HG03469 (cell line): ENCODE measurements at regions not wholly inside any gene's neighbourhood (a gene's known extent, or its start where the extent isn't known, plus 50 kb on each side); places are given as distances from the start of the nearest gene placed in this dataset.
"Not testable (repeated sequence)": the region's sequence is repeated elsewhere in the genome, so short reads cannot be mapped to it uniquely, and the experiment has no call there.

Source experiments
- ATAC-seq: cut with Tn5 transposase; IDR thresholded peaks from one replicate; pipeline ENCODE4 v1.9.1; 2021; ENCODE audit warnings: mild to moderate bottlenecking, moderate library complexity, moderate number of reproducible peaks; ENCODE audit not compliant: unreplicated experiment

DNA sequence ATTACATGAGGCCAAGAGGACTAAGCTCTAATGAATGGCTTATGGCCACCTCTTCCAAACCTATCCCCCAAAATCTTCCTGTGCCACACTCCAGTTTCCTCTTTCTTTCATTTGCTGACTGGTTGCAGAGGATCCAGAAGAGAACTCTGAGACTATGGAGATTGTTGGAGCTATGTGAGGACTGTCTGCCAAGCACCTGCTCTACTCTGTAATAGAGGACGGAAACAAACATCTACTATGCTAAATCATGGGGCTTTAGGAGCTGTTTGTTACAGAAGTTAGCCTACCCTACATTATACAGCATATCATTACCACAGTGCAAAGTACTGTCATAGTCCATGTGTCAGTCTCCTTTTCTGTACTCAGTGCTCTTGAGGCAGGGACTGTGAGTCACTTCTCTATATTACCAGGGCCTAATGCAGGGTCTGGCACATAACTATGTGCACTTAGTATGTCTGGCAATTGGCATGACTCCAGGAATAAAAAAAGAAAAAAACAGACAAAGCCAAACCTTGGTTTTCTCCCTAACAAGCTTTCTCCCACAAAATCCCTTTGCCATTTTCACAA lies 95.1 kb downstream of the RPAP3 start:
- no peak for ATAC-seq

DNA sequence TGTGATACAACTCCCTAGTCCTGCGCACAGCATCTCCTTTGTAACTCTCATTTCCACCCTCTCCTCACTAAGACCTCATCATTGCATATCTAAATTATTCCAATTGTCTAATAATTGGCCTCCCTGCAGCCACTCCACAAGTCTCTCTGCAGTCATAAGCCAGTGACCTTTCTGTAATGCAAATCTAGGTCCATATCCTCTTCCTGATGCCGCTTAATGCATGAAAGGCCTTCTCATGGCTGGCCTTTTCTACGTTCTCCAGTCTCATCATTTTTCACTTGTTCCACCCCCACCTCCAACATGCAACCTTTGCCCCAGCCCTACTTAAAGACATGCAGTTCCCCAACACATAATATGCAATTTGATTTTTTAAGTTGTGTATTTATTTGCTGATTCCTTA lies 96.0 kb downstream of the RPAP3 start:
- no peak for ATAC-seq

DNA sequence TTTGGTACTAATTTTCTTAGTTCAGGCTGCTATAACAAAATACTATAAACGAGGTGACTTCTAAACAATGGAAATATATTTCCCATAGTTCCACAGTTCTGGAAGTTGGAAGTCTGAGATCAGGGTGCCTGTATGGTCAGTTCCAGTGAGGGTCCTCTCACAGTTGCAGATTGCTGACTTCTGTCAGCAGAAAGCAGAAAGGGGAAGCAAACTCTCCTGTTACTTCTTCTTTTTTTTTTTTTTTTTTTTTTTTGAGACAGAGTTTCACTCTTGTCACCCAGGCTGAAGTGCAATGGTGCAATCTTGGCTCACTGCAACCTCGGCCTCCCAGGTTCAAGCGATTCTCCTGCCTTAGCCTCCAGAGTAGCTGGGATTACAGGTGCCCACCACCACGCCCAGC lies 97.2 kb downstream of the RPAP3 start:
- not testable (repeated sequence) for ATAC-seq

DNA sequence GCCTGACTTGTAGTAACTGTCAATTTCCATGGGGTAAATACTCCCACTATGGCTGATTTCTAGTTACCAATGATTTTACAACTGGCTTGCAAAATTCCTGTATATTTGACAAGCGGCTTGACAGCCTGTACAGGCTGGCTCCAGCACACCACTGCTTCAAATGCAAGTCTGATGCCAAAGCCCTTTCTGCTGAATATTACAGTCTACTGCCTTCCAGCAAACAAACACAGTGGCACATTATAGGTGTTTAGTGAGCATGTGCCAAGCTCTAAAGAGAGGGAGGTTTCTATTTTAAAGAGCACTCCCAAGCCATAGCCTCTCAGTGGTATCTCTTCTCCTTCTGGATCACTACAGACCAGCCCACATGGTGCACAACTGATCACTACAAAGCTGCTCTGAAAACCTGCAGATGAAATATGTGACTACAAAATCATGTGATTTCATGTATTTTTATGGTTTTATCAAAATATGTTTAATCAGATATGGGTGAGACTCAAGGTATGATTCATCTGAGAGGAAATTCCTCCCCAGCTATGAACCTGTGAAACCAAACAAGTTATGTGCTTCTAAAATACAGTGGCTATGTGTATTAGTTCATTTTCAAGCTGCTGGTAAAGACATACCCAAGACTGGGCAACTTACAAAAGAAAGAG lies 101.5 kb downstream of the RPAP3 start:
- ATAC-seq = no peak

DNA sequence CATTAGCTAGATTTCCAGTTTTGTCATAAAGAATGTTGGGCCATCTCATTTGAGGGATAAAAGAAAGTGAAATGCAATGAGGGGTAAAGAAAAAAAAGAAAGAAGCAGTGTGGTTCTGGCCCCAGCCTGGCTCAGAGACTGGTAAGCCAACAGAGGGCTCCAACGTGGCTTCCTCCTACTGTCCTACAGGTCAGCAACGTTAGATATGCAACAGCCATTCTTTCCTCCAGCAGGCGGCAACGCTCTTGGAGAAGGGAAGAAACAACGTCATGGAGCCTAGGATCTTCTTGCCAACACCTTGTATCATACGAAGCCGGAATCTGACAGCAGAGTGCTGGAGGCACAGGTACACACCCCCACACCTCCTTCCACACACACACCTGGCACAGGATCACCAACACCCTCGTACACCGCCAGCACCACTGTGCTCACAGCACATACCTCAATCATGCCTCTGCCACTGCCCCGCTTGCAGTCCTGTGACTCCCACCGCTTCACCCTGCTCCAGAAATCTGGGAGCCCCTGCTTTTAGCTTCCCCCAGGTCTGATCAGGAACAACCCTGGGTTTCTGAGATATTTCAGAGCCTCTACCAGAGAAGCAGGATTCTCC lies 102.8 kb downstream of the RPAP3 start:
- no peak for ATAC-seq

DNA sequence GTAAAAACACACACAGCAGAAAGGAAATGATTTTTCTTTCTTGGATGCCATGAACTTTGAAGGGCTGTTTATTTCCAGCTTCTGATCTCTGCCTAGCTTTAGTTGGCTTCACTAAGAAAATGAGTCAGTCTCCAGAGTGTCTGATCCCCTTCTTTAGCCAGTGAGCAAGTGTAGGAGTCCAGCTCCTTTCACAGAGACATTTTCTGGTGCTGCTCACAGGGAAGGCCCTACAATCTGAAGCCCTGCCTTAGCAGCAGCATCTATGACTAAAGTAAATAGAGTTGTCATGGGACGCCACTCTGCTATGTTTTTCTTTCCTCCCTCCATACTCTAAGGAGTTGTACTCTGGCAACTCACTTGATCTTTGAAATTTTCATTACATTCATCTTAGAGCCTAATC lies 103.5 kb downstream of the RPAP3 start:
- no peak for ATAC-seq

DNA sequence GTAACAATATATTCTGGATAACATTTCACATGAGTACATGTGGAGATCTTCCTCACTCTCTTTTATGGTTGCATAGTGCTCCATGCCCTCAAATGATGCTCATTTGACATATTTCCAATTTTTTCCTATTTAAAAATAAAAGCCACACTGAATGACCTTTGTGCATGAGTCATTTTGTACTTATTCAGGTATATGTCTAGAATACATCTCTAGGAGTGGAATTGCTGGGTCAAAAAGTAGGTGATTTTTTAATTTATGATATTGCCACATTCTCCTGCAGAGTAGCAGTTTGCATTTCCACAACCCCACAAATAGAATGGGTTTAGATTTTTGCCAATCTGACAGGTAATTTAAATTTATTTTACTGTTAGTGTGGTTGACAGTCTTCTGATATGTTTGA lies 104.8 kb downstream of the RPAP3 start:
- no peak for ATAC-seq

DNA sequence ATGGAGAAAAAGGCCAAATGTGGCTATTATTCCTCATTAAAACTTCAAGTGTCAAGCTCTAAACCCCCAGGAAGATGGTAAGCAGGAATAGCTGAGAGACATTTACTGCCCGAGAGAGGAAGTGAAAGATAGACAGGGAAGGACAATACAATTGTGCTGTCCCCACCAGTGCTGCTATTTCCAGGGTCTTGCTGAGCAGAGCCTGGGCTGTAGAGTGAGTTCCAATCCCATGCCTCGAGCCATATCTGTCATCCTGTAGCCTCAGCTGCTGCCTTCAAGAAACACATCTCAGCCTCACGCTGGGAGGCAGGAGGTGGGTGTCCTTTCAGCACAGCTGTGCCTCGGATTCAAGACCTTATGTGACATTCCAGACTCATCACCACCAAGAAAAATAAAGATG lies 114.0 kb downstream of the RPAP3 start:
- no peak for ATAC-seq

DNA sequence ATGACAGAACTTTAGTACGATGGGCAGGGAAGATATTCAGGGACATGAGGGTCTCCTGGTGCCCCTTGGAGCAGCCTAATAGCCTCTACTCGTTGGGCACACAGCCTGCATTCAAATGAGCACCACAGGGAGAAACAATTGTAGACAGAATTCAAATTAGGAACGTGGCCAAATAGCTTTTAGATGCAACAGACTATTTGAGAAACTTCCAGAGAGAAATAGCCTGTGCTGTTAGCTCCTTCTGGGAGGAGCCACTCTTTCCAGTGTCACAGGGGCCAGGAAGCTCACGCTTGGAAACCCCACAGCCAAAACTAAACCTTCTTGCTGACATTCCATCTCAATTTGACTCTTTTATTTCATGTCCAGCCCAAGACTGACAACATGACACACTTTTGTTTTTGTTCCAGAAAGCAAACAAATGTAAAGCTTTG lies 114.5 kb downstream of the RPAP3 start:
- ATAC-seq = no peak

DNA sequence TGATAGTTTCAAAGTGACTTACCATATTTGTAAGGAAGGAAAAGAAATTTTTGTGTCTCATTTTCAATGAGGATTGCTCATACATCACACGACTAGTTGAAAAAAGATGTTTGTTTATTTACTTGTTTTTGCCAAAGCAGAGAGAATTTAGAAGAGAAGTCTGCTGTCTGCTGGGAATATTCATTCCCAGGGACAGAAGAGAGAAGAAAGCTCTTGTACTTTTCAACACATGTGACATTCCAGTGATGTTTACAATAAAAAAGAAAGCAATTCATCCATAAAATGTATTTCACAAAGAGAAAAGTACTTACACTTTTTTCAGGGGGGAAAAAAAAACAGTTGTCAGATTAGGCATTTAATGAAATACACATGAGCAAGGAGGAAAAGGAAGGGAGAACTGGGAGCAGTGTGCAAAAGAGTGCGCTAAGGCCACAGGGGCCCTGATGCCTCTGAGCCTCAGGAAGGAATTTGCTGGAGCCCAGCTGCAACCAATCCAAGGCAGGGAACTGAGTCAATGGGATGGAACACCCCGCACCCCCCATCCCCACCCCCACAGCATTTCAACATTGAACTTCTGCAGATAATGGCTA lies 115.0 kb downstream of the RPAP3 start:
- no peak for ATAC-seq

DNA sequence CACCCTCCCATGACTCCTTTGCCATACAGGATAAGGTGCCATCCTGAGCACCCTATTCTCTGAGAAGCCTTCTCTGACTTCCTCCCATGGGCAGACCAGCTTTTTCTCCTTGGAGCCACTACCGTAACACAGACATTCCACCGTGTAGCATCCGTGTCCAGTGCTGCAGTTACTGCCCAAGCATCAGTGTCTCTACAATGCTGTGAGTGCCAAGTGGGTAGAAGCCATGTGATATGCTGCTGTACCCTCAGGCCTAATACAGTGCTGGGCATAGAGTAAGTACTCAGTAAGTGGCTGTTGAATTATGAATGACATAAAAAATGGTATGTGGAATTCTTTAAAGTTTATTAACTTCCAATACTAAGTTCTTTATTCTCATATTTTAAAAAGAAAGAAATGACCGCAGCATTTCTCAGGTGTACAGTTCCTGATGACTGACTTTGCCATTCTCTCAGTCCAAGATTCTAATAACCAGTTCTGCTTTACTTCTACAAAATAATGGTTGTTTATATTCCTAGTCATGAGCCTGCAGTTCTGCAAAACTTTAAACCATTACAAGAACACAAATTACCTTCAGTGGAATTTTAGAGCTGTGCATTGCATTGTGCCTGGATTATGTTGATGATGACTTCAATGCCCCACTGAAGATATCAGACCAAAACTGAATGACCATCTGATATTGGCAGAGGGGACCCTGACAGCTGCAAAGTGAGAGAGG lies 118.7 kb downstream of the RPAP3 start:
- ATAC-seq = no peak

DNA sequence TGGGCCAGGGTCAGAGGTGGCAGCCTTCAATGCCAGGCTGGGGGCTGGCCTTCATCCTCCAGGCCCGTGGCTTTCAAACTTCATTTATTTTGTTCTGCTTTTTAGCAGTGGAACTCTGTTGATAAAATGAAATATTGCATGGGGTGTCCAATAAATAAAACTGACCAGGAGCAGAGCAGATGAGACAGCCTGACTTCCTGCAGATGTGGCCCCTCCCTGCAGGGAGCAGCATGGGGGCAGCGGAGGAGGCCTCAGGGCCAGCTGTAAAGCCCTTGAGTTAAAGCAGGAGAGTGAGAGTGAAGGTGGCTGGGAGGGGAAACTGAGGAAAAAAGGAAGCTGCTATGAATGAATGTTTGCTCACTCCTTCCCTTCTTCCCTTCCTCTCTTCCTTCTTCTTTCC lies 120.3 kb downstream of the RPAP3 start:
- no peak for ATAC-seq

DNA sequence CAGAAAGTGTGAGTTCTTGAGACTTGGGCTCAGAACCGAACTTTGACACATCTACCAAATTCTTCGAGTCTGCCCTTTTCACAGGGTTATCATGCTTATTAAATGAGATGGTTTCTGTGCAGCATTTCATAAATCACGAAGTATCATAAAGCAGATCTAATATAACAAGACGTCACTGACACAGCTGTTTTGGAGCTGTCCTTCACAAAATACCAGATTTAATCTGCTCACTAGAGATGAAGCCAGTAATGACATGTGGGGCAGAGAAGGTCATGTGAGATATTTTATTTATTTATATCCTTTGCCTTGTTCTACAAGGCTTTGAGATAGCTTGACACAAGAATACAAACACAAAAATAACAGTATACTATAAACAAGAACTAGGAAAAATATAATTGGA lies 127.0 kb downstream of the RPAP3 start:
- no peak for ATAC-seq

DNA sequence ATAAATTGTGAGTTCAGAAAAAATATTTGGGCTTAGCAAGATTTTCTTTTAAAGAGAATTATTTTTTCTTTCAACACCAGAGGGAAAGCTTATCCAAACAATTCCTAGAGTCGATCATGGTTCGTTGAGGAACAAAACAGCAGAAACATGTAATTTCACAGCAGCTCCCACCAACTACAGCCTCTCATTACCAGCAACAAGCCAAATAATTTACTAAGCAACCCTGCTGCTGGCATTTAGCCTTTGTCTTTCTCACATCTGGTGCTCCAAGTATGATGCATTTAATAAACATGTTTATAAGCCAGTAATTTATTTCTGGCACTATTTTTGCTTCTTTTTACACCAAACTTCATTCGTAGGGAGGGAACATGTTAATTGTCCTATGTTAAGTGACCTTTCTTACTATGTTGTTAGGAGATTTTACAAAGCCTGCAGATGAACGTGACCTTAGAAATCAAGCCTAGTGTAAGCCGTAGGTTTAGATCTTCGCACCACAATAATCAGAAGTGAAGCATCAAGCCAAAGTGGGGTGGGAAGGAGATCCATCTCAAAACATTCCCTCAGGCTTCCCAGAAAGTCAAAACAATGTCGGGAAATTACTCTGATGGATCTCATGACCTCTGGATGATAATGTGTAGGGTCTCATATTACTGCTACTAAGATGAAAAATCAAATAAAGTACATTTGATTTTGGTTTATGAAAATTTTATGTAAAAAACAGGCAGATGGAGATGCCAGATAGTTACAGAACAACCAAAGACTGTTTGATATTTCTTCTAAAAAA lies 128.4 kb downstream of the RPAP3 start:
- no peak for ATAC-seq

DNA sequence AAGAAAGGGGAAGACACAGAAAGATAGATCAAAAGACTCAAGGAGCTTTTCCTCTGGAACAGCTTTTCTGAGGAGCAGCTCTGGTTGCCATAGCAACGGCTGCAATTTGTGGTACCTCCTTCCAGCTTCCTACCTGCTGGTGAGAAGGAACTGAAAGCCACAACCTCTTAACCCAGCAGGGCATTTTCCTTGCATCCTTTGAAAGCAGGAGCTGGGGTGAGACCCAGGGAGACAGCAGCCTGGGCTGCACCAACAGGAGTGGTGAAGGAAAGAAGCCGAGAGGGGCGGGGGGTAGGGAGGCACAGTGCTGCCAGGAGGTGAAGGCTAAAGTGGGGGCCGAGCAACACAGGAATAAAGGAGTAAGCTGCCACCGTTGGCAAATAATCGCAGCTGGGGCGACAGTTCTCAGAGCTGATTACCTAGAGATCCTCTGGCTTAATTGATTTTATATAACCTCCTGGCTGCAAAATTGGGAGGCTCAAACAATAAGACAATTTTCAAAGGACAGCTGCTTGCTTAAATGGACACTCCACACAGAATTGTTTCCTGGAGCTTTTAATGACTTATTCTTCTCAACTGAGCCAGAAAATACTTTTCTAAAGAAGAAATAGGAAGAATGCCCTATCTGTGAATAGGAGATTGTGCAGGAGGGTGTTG lies 129.4 kb downstream of the RPAP3 start:
- ATAC-seq = no peak

DNA sequence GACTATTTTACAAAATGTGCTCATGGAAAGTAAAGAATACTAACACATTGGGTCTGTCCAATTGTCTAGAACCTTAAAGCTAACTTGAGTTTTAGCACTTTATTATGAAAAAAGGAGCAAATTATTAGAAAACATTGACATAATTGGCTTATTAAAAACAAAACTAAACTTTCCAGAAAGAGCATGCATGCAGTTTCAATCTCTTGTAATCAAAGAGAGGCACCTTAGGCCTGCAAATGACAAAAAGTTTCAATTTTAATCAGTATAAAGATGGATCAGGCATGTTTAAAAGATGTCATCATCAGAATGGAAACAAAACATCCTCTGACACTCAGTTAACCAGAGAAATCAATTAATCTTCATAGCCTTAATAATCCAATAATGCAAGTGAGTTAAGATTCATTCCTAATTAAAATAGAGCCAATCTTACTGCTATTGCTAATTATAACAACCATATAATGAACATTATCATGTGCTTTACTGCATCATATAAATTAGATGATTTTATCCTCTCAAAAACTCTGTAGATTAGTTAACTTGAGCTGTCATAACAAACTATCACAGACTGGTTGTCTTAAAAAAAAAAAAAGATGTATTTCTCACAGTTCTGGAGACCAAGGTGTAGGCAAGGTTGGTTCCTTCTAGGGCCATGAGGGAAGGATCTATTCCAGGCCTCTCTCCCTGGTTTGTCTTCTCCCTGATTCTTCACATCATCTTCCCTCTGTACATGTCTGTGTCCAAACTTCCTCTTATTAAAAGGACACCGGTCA lies 131.4 kb downstream of the RPAP3 start:
- no peak for ATAC-seq

DNA sequence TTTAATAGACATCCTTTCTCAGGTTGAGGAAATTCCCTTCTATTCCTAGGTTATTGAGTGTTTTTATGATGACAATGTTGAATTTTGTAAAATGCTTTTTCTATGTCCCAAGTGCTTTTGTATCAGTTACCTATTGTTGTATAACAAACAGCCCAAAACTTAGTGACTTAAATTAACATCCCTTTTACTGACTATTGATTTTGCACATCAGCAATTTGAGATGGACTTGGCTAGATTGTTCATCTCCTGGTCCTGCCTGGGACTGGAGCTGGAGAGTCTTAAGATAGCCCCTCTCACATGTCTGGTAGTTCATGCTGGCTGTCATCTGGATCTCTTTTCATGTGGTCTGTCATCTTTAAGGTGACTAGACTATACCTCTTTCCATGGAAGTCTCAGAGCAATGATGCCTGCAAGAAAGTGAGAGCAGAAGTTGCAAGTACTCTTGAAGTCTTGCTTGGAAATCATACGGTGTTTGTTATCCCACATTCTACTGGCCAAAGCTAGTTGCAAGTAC lies 132.6 kb downstream of the RPAP3 start:
- no peak for ATAC-seq

DNA sequence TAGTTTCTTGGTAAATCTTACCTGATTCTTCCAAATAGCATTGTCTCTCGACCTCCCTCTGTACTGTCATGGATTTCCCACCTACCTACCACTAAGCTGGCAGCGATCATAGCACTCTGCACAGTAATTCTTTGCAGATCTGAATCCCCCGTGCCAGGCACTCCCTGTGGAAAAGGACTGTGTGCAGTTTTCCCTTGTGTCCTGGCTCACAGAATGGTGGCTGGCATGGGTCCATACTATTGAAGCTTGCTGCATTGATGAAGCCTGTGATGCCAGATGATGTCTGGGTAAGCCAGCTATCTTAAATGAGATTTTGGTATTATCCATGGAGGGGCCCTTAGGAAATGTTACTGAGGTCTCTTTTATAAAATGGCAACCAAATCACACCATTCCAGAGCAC lies 135.7 kb downstream of the RPAP3 start:
- ATAC-seq = no peak

DNA sequence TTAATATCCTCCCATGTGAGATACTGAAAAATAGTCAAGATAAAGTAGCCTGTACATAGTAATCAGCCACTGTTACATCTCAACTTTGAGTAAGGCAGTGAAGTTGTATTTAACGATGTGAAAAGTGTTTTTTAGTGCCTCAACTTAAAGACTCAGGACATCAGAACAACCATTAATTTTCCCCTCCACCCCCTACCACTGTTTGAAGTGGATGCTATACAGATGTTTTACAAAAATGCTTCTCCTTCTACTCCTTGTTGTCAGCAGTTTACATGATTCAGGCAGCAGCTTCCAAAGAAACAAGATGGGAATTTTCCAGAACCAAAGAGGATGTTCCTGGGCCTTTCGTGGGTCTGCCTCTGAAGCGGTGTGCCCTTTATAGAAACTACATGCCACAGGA lies 143.6 kb downstream of the RPAP3 start:
- no peak for ATAC-seq
